ENCODE measurements at regions not wholly inside any gene's neighbourhood (a gene's known extent, or its start where the extent isn't known, plus 50 kb on each side); places are given as distances from the start of the nearest gene placed in this dataset.

- no peak for TF ChIP-seq POLR2A (IDR thresholded peaks at IDR 0.05; ENCODE audit: low read depth, low read length)
- no peak for TF ChIP-seq POLR2AphosphoS5 (IDR thresholded peaks at IDR 0.05; ENCODE audit: insufficient read depth, low read depth, low read length)
- no peak for TF ChIP-seq CTCF (IDR thresholded peaks at IDR 0.05; ENCODE audit: extremely low read depth in 1 of 2, insufficient read depth in 1 of 2, low read depth in 1 of 2, low read length in 2 of 2)
- TF ChIP-seq EZH2 (IDR thresholded peaks at IDR 0.05; ENCODE audit: borderline replicate concordance, low read depth, low read length, severe bottlenecking): no peak
- TF ChIP-seq GATA2 (IDR thresholded peaks at IDR 0.05; ENCODE audit: insufficient read depth, insufficient read length, low read depth, low read length): no peak
These were observed 236.2 kb downstream of the IKZF2 start for GRCh38 chr2:212915121-212915782.
